T-helper 17 cell (primary cell): ENCODE measurements at regions not wholly inside any gene's neighbourhood (a gene's known extent, or its start where the extent isn't known, plus 50 kb on each side); places are given as distances from the start of the nearest gene placed in this dataset.
"Not testable (repeated sequence)": the region's sequence is repeated elsewhere in the genome, so short reads cannot be mapped to it uniquely, and the experiment has no call there.

Experiments
- ATAC-seq: fragments of 150-1000 bp; cut with Tn5 transposase; 2 replicates; pipeline ENCODE4 v1.10.0; 2021; ENCODE audit warnings: mild to moderate bottlenecking, moderate library complexity
- DNase-seq, 3 donors: peaks; one replicate each; pipeline versions ENCODE4 v3.0.0 to v3.0.0-alpha.2; 2020 to 2021
- H3K9me3 ChIP-seq: one replicate; pipeline ENCODE4 v1.7.0; 2013; ENCODE audit warnings: low read length, mild to moderate bottlenecking; ENCODE audit not compliant: control insufficient read depth, poor library complexity, severe bottlenecking
- H3K27ac Mint-ChIP-seq: one replicate; pipeline ENCODE4 v1.8.0; 2022; ENCODE audit warnings: mild to moderate bottlenecking, moderate library complexity, mixed read lengths
- H3K27me3 Mint-ChIP-seq: one replicate; pipeline ENCODE4 v1.8.0; 2022; ENCODE audit warnings: mixed read lengths
- H3K36me3 Mint-ChIP-seq: one replicate; pipeline ENCODE4 v1.8.0; 2022; ENCODE audit warnings: low read depth, mixed read lengths
- H3K4me1 Mint-ChIP-seq: one replicate; pipeline ENCODE4 v1.8.0; 2022; ENCODE audit warnings: mild to moderate bottlenecking, mixed read lengths
- H3K4me3 Mint-ChIP-seq: one replicate; pipeline ENCODE4 v1.8.0; 2022; ENCODE audit warnings: mild to moderate bottlenecking, moderate library complexity, mixed read lengths

DNA sequence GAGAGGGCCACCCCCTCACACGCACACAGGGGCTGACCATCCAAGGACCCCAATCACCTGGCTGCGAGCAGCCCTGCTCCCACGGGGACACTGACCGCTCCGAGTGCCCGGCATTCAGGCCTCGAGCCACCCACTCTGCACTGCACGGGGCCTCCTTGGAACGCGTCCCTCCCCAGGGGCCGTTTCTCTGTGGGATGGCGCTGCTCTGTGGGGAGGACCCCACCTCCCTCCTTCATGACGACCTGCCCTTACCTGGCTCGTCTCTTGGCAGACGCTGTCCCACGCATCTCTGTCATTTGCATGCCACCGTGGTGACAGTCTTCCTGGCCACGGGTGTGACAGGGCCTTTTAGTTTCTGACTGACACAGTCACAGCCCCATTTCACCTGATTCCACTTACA lies 334.5 kb downstream of the PREX1 start:
- H3K27me3 Mint-ChIP-seq: peaks cover 58% of the 10 kb centered on the region
- not testable (repeated sequence) for H3K9me3 ChIP-seq, H3K27ac Mint-ChIP-seq, ATAC-seq, H3K4me3 Mint-ChIP-seq, H3K36me3 Mint-ChIP-seq, DNase-seq, H3K4me1 Mint-ChIP-seq

DNA sequence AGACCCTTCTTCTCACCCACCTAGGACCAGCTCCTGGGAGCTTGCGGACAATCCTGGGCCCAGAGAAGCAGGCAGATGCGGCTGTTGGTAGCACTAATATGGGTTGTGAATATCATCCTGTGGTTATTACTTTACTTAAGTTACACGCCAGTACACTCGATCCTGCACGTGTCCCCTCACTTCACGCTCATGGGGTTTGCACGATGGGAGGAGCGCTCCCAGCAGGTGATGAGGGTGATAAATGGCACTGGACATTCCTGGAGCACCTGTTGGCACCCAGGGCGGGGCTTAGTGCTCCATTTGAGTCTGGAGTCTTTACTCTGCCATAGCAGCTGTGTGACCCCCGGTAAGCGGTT lies 335.1 kb downstream of the PREX1 start:
- ATAC-seq (no peak), DNase-seq (no peak)
- Mint-ChIP-seq H3K4me3 (no peak overlapping the region), H3K4me1 (peaks cover 2% of the 10 kb centered on the region), H3K27ac (no peak overlapping the region), H3K36me3 (peaks cover 2% of the 10 kb centered on the region), H3K27me3 (peaks cover 54% of the 10 kb centered on the region)
- H3K9me3 ChIP-seq: no peaks in the 10 kb centered on the region

DNA sequence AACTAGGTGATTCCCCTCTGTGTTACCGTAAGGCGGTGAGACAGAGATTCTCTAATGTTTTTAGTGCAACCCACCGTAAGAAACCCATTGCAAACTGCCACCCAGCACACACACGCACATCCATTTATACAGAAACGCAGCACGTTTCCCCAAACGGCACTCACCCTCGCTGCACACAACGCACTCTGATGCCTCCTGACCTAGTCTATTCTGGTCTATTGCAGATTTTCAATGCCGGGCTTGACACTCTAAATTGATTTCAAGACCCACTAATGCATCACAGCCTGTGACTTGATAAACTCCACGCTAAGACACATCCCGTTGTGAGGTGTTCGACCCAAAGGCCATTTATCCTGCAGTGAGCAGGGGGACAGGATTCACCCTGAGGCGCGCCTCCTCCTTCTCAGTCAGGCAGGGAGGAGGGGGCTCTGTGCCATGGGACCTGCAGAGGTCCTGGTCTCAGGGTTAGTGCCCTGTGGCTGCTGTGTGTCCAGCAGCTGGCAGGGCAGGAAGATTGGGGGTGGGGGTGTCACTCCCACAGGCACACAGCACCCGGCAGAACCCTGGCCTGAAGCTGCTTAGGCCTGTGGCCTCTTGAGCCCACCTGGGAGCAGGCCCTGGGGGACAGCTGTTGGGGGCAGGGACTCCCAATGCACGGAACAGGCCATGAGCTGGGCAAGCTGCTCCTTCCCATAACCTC lies 335.6 kb downstream of the PREX1 start:
- ATAC-seq: no peak
- peaks cover 52% of the 10 kb centered on the region for H3K27me3 Mint-ChIP-seq
- peaks cover 2% of the 10 kb centered on the region for H3K4me1 Mint-ChIP-seq
- no peak overlapping the region for H3K4me3 Mint-ChIP-seq
- no peak for DNase-seq
- H3K9me3 ChIP-seq: no peaks in the 10 kb centered on the region
- H3K36me3 Mint-ChIP-seq: peaks cover 2% of the 10 kb centered on the region
- no peak overlapping the region for H3K27ac Mint-ChIP-seq

DNA sequence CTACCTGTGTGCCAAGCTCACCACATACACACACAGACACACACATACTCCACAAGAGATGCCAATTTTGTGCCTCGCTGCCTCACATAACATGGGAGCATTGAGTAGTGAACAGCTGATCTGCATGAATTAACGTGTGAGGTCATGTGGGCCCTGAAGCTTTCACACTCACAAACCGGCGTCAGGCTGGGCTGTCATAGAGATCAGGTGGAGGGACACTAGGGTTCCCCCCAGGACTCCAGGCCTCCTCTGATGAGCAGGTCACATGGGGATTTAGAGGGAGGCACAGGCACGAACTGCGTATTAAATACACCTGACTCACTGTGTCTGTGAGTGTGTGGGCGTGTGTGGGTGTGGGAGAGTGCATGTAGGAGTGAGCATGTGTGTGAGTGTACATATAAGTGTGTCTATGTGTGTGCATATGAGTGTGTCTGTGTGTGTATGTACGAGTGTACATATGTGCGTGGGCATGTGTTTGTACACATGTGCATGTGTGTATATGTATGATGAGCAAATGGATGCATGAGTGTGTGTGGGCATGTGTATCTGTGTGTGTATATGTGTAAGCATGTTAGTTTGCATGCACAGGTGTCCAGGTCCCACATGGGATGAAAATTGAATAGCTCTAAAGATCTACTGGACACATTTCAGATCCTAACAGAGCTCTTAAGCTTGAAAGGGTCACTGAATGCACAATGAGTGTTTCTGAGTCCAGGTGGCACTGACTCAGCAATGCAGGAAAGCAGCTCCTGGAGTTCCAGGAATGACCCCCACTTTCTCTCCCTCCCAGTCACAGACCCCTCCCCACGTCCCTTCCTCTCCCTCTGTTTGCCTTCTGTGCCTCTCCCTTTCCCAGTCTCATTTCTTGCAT lies 336.6 kb downstream of the PREX1 start:
- no peaks in the 10 kb centered on the region for H3K9me3 ChIP-seq
- no peak for ATAC-seq
- H3K36me3 Mint-ChIP-seq: peaks cover 2% of the 10 kb centered on the region
- H3K27me3 Mint-ChIP-seq: peaks cover 62% of the 10 kb centered on the region
- no peak overlapping the region for H3K4me3 Mint-ChIP-seq
- no peak for DNase-seq
- H3K4me1 Mint-ChIP-seq: peaks cover 2% of the 10 kb centered on the region
- no peak overlapping the region for H3K27ac Mint-ChIP-seq

DNA sequence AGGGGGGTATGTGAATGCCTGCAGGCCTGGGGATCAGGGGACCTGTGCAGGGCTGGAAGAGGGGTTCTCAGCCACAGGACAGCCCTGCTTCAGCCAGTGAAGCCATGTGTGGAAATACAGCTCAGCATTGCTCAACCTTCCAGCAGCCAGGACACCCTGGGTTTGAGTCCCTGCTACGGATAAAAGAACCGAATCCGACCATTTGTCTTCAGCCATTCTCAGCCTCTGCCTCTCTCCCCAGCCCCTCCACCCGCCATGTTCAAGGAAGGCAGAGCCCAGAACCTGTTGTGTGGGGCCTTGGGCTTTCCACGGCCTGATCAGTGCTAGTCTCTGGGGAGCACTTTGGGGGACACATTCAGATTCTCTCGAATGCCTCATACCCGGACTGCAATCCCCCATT lies 337.5 kb downstream of the PREX1 start:
- H3K4me1 Mint-ChIP-seq, H3K4me3 Mint-ChIP-seq, ATAC-seq, DNase-seq, H3K27ac Mint-ChIP-seq, H3K36me3 Mint-ChIP-seq, H3K9me3 ChIP-seq: not testable (repeated sequence)
- peaks cover 71% of the 10 kb centered on the region for H3K27me3 Mint-ChIP-seq

DNA sequence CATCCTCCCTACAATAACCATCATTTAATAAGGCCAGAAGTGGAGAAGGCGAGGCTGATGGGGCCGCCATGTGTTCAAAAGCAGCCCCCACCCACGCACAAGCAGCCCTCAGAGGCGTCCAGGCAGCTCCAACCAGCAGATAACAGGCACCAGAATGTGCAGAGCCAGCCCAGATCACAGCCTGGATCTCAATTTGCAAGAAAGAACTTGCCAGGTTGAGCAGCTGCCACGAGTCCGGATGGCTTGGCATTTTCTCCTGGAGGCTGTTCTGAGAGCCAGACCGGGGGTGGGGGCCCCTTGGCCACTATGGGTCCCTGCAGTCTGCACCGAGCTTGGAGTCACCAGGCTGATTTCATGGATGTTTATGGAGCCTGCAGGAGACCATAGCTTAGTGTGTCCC lies 338.1 kb downstream of the PREX1 start:
- Mint-ChIP-seq H3K27ac (no peak overlapping the region), H3K36me3 (peaks cover 4% of the 10 kb centered on the region), H3K4me3 (no peak overlapping the region), H3K27me3 (peaks cover 77% of the 10 kb centered on the region), H3K4me1 (peaks cover 2% of the 10 kb centered on the region)
- H3K9me3 ChIP-seq: no peaks in the 10 kb centered on the region
- no peak for ATAC-seq
- no peak for DNase-seq

DNA sequence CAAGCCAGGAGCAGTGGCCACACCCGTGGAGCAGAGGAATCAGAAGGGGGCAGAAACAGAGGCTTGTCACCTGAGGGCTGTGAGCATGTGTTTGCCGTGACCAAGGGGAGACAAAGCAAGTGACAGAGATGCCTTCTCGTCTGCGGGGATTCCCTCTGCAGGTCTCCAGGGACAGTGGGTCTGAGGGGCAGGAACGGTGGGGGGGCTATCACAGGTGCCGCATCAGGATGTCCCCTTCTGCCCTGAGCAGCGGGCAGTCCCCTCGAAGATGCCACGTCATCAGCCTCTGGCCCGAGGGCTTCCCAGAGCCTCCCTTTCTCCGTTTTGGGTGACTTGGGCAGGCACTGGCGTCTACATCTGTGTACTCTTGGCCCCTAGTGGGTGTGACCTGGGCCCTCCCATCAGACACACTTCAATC lies 338.7 kb downstream of the PREX1 start:
- no peak overlapping the region for H3K4me3 Mint-ChIP-seq
- peaks cover 2% of the 10 kb centered on the region for H3K4me1 Mint-ChIP-seq
- DNase-seq: no peak
- peaks cover 4% of the 10 kb centered on the region for H3K36me3 Mint-ChIP-seq
- no peaks in the 10 kb centered on the region for H3K9me3 ChIP-seq
- H3K27me3 Mint-ChIP-seq: peaks cover 79% of the 10 kb centered on the region
- no peak overlapping the region for H3K27ac Mint-ChIP-seq
- no peak for ATAC-seq

DNA sequence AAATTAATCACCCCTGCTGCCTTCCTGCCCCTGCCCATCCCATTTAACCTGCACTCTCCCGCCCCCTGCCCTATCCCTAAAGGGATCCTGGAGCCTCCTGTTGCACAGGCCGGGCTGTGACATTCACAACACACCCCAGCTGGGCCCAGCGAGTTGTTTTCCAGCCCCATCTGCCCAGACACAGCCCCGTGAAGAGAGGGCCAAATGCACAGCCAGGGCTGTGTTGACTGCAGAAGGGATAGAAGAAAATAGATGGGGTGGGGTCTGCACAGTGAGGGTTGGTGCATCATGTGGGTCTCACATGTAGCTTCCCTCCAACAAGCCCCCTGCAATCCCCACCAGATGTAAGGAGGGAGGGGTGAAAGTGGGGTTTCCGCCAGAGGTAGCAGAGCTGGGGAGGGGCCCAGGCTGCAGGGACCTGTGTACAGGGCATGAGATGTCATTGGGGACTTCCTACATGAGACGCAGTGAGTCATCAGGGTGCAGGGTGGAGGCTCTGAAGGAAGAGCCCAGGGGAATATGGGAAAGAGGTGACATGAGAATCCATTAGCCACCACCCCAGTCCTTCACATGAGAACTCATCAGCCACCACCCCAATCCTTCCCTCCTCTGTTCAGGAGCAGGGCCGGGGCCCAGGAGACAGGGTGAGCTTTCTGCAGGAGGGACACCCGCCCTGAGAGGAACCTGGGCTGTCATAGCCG lies 339.3 kb downstream of the PREX1 start:
- peaks cover 78% of the 10 kb centered on the region for H3K27me3 Mint-ChIP-seq
- not testable (repeated sequence) for H3K27ac Mint-ChIP-seq, H3K4me1 Mint-ChIP-seq, H3K36me3 Mint-ChIP-seq, ATAC-seq, H3K9me3 ChIP-seq, DNase-seq, H3K4me3 Mint-ChIP-seq

DNA sequence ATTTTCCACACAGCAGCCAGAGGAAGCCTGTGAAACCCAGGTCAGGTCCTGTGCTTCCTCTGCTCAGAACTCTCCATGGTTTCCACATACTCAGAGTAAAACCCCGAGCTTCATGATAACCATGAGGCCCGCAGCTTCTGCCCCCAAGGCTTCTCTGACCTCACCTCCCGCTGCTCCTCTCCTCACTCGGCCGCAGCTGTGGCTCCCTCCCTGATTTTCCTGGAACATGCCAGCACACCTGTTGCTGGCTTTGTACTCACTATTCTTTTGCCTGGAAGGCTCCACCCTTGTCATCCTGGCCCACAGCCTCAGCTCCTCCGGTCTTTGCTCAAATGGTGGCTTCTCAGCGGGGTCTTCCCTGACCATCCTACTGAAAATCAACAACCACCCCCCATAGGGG lies 341.7 kb downstream of the PREX1 start:
- H3K27ac Mint-ChIP-seq: no peak overlapping the region
- H3K36me3 Mint-ChIP-seq: peaks cover 4% of the 10 kb centered on the region
- peaks cover 70% of the 10 kb centered on the region for H3K27me3 Mint-ChIP-seq
- H3K9me3 ChIP-seq: no peaks in the 10 kb centered on the region
- DNase-seq (no peak), ATAC-seq (no peak)
- H3K4me3 Mint-ChIP-seq: no peak overlapping the region
- no peaks in the 10 kb centered on the region for H3K4me1 Mint-ChIP-seq

DNA sequence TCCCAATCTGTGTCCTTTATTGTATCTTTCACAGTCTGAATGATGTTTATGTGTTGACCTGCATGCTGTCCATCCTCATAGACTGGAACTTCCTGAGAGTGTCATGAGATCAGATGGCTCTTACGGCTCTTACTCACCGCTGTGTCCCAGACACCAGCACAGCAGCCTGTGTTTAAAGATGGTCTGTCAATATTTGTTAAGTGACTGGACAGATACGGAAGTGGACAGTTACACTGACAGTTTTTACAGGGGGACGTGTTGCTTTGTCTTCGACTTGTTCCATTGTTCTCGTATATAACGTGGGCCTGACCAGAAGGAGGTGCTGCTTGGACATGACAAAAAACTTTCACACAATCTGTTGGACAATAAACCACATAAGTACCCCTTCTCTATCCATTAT lies 342.6 kb downstream of the PREX1 start:
- not testable (repeated sequence) for H3K36me3 Mint-ChIP-seq

DNA sequence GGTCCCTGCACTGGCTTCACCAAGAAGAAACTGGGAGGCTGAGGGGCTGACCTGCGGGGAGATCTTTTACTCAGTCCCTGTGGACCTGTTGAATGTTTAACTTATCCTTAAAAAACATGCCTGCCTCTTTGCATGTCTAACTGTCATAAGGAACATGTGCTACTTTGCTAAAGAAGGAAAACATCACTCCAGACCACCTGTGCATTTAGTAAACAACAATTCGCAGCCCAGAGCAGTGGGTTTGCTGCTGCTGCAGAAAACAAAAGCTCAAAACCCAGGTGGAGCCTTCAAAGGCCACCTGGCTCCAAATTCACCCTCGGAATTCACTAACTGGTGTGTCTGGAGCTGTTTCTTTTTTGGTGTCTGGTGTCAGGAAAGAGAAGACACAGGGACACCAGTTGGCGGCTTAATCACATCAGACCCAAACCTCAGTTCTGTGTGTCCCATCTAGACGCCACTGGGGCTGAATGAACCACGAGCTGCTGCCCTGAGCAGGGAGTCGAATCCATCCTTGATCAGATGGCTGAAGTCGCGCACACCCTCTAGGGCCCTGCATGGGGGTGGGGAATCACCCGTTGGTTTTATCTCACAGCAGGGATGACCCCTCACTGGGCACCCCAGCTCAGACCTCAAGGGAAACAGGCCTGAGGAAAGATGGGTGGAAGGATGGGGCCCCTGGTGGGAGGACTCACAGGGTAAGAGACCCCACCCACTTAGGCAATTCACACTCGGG lies 344.3 kb downstream of the PREX1 start:
- Mint-ChIP-seq H3K4me1 (no peaks in the 10 kb centered on the region), H3K27me3 (peaks cover 71% of the 10 kb centered on the region), H3K27ac (no peak overlapping the region), H3K4me3 (no peak overlapping the region), H3K36me3 (peaks cover 7% of the 10 kb centered on the region)
- no peaks in the 10 kb centered on the region for H3K9me3 ChIP-seq
- ATAC-seq: no peak
- DNase-seq: no peak

More for the DNA sequence above, 342.6 kb downstream of the PREX1 start:
- not testable (repeated sequence) for H3K27ac Mint-ChIP-seq, DNase-seq, H3K4me1 Mint-ChIP-seq, ATAC-seq, H3K9me3 ChIP-seq, H3K4me3 Mint-ChIP-seq
- H3K27me3 Mint-ChIP-seq: peaks cover 70% of the 10 kb centered on the region

DNA sequence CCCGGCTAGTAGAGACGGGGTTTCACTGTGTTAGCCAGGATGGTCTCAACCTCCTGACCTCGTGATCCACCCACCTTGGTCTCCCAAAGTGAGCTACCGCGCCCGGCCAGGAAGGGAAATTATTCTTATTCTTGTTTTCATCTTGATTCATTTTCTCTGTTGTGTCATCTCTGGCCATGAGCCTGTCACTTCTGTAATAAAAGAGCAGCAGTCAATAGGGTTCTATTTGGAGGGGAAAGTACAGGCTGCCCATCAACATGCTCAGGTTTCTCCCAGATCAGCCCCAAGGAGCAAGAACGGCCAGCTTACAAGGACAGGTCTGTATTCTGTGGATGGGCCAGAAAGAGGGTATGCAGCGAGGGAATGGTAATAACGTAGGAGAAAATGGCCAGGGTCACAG lies 345.0 kb downstream of the PREX1 start:
- Mint-ChIP-seq H3K4me3 (no peak overlapping the region), H3K4me1 (no peaks in the 10 kb centered on the region), H3K36me3 (peaks cover 7% of the 10 kb centered on the region), H3K27ac (no peak overlapping the region), H3K27me3 (peaks cover 69% of the 10 kb centered on the region)
- DNase-seq (no peak), ATAC-seq (no peak)
- H3K9me3 ChIP-seq: no peaks in the 10 kb centered on the region

DNA sequence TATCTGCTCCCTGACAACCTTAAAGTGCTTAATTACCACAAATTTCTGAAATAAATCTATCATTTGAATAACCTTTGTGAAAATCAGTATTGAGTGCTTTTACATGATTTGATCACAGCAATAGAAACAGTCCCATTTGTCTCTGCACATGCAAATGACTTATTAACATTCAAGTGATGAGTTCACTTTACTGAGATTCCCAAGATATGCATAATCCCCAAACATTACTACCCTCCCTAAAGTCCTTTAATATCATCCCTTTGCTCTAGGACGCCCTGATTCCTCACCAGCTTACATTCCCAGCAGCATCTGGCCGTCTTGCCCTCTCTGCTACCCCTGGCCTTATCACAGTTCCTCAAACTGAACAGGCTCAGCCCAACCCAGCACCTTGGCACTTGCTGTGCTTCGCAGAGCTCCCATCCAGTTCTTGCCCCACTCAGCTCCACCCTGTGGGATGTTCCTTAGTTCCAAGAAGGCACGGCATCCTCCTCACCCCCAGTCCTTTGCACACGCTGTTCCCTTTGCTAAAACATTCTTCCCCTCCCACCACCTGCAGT lies 347.5 kb downstream of the PREX1 start:
- H3K27ac Mint-ChIP-seq: no peak overlapping the region
- ATAC-seq (no peak), DNase-seq (no peak)
- H3K9me3 ChIP-seq: no peaks in the 10 kb centered on the region
- no peak overlapping the region for H3K4me3 Mint-ChIP-seq
- peaks cover 7% of the 10 kb centered on the region for H3K36me3 Mint-ChIP-seq
- H3K4me1 Mint-ChIP-seq: no peaks in the 10 kb centered on the region
- peaks cover 59% of the 10 kb centered on the region for H3K27me3 Mint-ChIP-seq
